Liver (tissue), 7 donors: ENCODE measurements at regions not wholly inside any gene's neighbourhood (a gene's known extent, or its start where the extent isn't known, plus 50 kb on each side); places are given as distances from the start of the nearest gene placed in this dataset.

Source experiments
- DNase-seq: peaks from one replicate; pipeline ENCODE4 v3.0.0-alpha.2; 2017; ENCODE audit warnings: low spot score
- H3K27ac ChIP-seq, 2 donors: one replicate each; pipeline ENCODE4 v1.7.0; 2013; ENCODE audit warnings: inconsistent platforms in 2 of 2, low read length in 2 of 2, control low read depth in 1 of 2, low read depth in 1 of 2, mild to moderate bottlenecking in 1 of 2
- H3K27me3 ChIP-seq, 4 donors: one replicate each; pipeline versions ENCODE4 v1.6.1 to v1.7.0; 2013; ENCODE audit warnings: low read length in 3 of 4, inconsistent platforms in 1 of 4, mild to moderate bottlenecking in 1 of 4, moderate library complexity in 1 of 4; ENCODE audit not compliant: control insufficient read depth in 4 of 4, insufficient read depth in 4 of 4
- H3K36me3 ChIP-seq, 4 donors: one replicate each; pipeline versions ENCODE4 v1.6.1 to v1.7.0; 2013; ENCODE audit warnings: low read length in 3 of 4, mild to moderate bottlenecking in 3 of 4, low read depth in 1 of 4, moderate library complexity in 1 of 4; ENCODE audit not compliant: control insufficient read depth in 4 of 4, insufficient read depth in 3 of 4
- H3K4me1 ChIP-seq, 4 donors: one replicate each; pipeline versions ENCODE4 v1.6.1 to v1.7.0; 2013; ENCODE audit warnings: low read length in 3 of 4, mild to moderate bottlenecking in 3 of 4, moderate library complexity in 1 of 4; ENCODE audit not compliant: control insufficient read depth in 4 of 4, insufficient read depth in 4 of 4
- H3K4me3 ChIP-seq, 3 donors: one replicate each; pipeline versions ENCODE4 v1.6.1 to v1.7.0; 2013; ENCODE audit warnings: low read length in 3 of 3, control low read depth in 1 of 3, low read depth in 1 of 3, mild to moderate bottlenecking in 1 of 3
- H3K9ac ChIP-seq, 2 donors: one replicate each; pipeline ENCODE4 v1.7.0; 2013; ENCODE audit warnings: low read length in 2 of 2, mild to moderate bottlenecking in 2 of 2, moderate library complexity in 2 of 2, control low read depth in 1 of 2, low read depth in 1 of 2
- H3K9me3 ChIP-seq, 4 donors: one replicate each; pipeline versions ENCODE4 v1.6.1 to v1.7.0; 2013; ENCODE audit warnings: low read length in 3 of 4; ENCODE audit not compliant: control insufficient read depth in 4 of 4
- ATF3 ChIP-seq: IDR thresholded peaks from 2 replicates; pipeline ENCODE4 v1.6.1; 2016; ENCODE audit warnings: antibody characterized with exemption
- EGR1 ChIP-seq, 2 donors: IDR thresholded peaks; 2 replicates each; pipeline ENCODE4 v1.6.1; 2016 to 2018; ENCODE audit warnings: antibody characterized with exemption in 2 of 2, low read depth in 2 of 2
- FOXA1 ChIP-seq: IDR thresholded peaks from 2 replicates; pipeline ENCODE4 v1.6.1; 2016; ENCODE audit warnings: antibody characterized with exemption
- FOXA2 ChIP-seq: IDR thresholded peaks from 2 replicates; pipeline ENCODE4 v1.6.1; 2016; ENCODE audit warnings: antibody characterized with exemption
- GABPA ChIP-seq, 2 donors: IDR thresholded peaks in 1 of 2; conservative IDR thresholded peaks in 1 of 2; 2 replicates each; pipeline ENCODE4 v1.6.1; 2016; ENCODE audit warnings: antibody characterized with exemption in 2 of 2, mild to moderate bottlenecking in 1 of 2, moderate library complexity in 1 of 2
- HNF4A ChIP-seq, 2 donors: conservative IDR thresholded peaks; 2 replicates each; pipeline ENCODE4 v1.6.1; 2016; ENCODE audit warnings: antibody characterized with exemption in 2 of 2, mild to moderate bottlenecking in 2 of 2
- HNF4G ChIP-seq: IDR thresholded peaks from 2 replicates; pipeline ENCODE4 v1.6.1; 2016; ENCODE audit warnings: antibody characterized with exemption
- MAX ChIP-seq: IDR thresholded peaks from 2 replicates; pipeline ENCODE4 v1.6.1; 2016; ENCODE audit warnings: antibody characterized with exemption
- NR2F2 ChIP-seq: IDR thresholded peaks from 2 replicates; pipeline ENCODE4 v1.6.1; 2016; ENCODE audit warnings: antibody characterized with exemption
- REST ChIP-seq: IDR thresholded peaks from 2 replicates; pipeline ENCODE4 v1.6.1; 2016; ENCODE audit warnings: antibody characterized with exemption, mild to moderate bottlenecking
- RXRA ChIP-seq, 2 donors: IDR thresholded peaks; 2 replicates each; pipeline ENCODE4 v1.6.1; 2017 to 2018; ENCODE audit warnings: antibody characterized with exemption in 2 of 2, mild to moderate bottlenecking in 1 of 2
- SP1 ChIP-seq: IDR thresholded peaks from 2 replicates; pipeline ENCODE4 v1.6.1; 2018; ENCODE audit warnings: antibody characterized with exemption, mild to moderate bottlenecking
- YY1 ChIP-seq: IDR thresholded peaks from 2 replicates; pipeline ENCODE4 v1.6.1; 2016; ENCODE audit warnings: antibody characterized with exemption, mild to moderate bottlenecking
- ZBTB33 ChIP-seq: IDR thresholded peaks from 2 replicates; pipeline ENCODE4 v1.6.1; 2016; ENCODE audit warnings: antibody characterized with exemption
- WGBS: extraction: QIAGEN DNeasy Blood & Tissue Kit; methylation state at CpG from one replicate; pipeline ENCODE4 v1.1.7; 2013; 5-methylcytosine and 5-hydroxymethylcytosine counted together
- donor health status: healthy.
- donor health status: healthy.
- donor health status: healthy.
- donor health status: healthy.

- Histone ChIP-seq H3K4me3 (no peak overlapping the region), H3K36me3 (no peaks in the 10 kb centered on the region), H3K27ac (no peak overlapping the region), H3K4me1 (peaks cover 0 to 4% (median 0%) of the 10 kb centered on the region in 4 donors), H3K27me3 (no peaks in the 10 kb centered on the region), H3K9ac (no peak overlapping the region), H3K9me3 (no peaks in the 10 kb centered on the region)
- DNase-seq: no peak
- 96% methylated on average over 3 of the region's 3 CpGs for WGBS
- no peak for TF ChIP-seq MAX
- no peak for TF ChIP-seq YY1
- TF ChIP-seq HNF4G: no peak
- no peak for TF ChIP-seq FOXA1
- no peak for TF ChIP-seq SP1
- no peak for TF ChIP-seq EGR1 (IDR thresholded peaks at IDR 0.05; ENCODE audit: low read depth in 2 of 2)
- no peak for TF ChIP-seq ZBTB33
- no peak for TF ChIP-seq HNF4A (conservative IDR thresholded peaks at IDR 0.05)
- no peak for TF ChIP-seq FOXA2
- no peak for TF ChIP-seq ATF3
- no peak for TF ChIP-seq REST
These were observed 123.6 kb downstream of the EHF start for GRCh38 chr11:34744511-34744910.

GRCh38 chr11:34738237-34738636 is 117.3 kb downstream of the EHF start:
- H3K27me3 ChIP-seq: no peaks in the 10 kb centered on the region
- WGBS: 93% methylated on average over 5 of the region's 5 CpGs
- H3K9ac ChIP-seq: no peak overlapping the region
- peaks cover 0 to 2% (median 0%) of the 10 kb centered on the region in 4 donors for H3K9me3 ChIP-seq
- no peak overlapping the region for H3K4me3 ChIP-seq
- DNase-seq: no peak
- TF ChIP-seq HNF4G: no peak
- no peak for TF ChIP-seq RXRA (IDR thresholded peaks at IDR 0.05)
- no peaks in the 10 kb centered on the region for H3K4me1 ChIP-seq
- no peaks in the 10 kb centered on the region for H3K36me3 ChIP-seq
- no peak overlapping the region for H3K27ac ChIP-seq

GRCh38 chr11:34732831-34733230 is 111.9 kb downstream of the EHF start:
- H3K9ac ChIP-seq: no peak overlapping the region
- H3K27me3 ChIP-seq: no peaks in the 10 kb centered on the region
- no peak overlapping the region for H3K27ac ChIP-seq
- no peak for DNase-seq
- H3K9me3 ChIP-seq: no peaks in the 10 kb centered on the region
- no peak overlapping the region for H3K4me3 ChIP-seq
- WGBS: 25% methylated on average over 1 of the region's 1 CpG
- H3K36me3 ChIP-seq: no peaks in the 10 kb centered on the region
- TF ChIP-seq GABPA (IDR thresholded peaks at IDR 0.05 in 1 of 2, conservative IDR thresholded peaks at IDR 0.05 in 1 of 2) (no peak), FOXA1 (no peak), FOXA2 (no peak), NR2F2 (no peak), EGR1 (IDR thresholded peaks at IDR 0.05; ENCODE audit: low read depth in 2 of 2) (no peak)
- H3K4me1 ChIP-seq: no peaks in the 10 kb centered on the region
